Omental fat pad (tissue), 3 donors: ENCODE measurements at regions not wholly inside any gene's neighbourhood (a gene's known extent, or its start where the extent isn't known, plus 50 kb on each side); places are given as distances from the start of the nearest gene placed in this dataset.

Source experiments
- ATAC-seq: fragments of 150-250 bp; one replicate; pipeline ENCODE4 v1.9.1; 2016; ENCODE audit warnings: mild to moderate bottlenecking, moderate library complexity; ENCODE audit not compliant: low FRiP score
- DNase-seq: peaks from one replicate; pipeline ENCODE4 v3.0.0-alpha.2; 2019; ENCODE audit warnings: low spot score
- CTCF ChIP-seq, 3 donors: fragments of 450-650 bp; IDR thresholded peaks; one replicate each; pipeline ENCODE4 v1.5.1; 2016 to 2017; ENCODE audit warnings: antibody characterized with exemption in 3 of 3, mild to moderate bottlenecking in 3 of 3, moderate library complexity in 2 of 3

GRCh38 chr9:592733-593132 is 248.8 kb upstream of the DMRT1 start:
- no peak for TF ChIP-seq CTCF (IDR thresholded peaks at IDR 0.05)
- no peak for DNase-seq
- ATAC-seq = no peak

GRCh38 chr9:593809-594208 is 247.7 kb upstream of the DMRT1 start:
- DNase-seq (no peak), ATAC-seq (no peak)
- no peak for TF ChIP-seq CTCF (IDR thresholded peaks at IDR 0.05)

GRCh38 chr9:596703-597102 is 244.8 kb upstream of the DMRT1 start:
- no peak for TF ChIP-seq CTCF (IDR thresholded peaks at IDR 0.05)
- no peak for ATAC-seq
- DNase-seq = no peak

- no peak for TF ChIP-seq CTCF (IDR thresholded peaks at IDR 0.05)
- DNase-seq = no peak
- ATAC-seq = no peak
These were observed 241.5 kb upstream of the DMRT1 start for GRCh38 chr9:600006-600405.

- no peak for TF ChIP-seq CTCF (IDR thresholded peaks at IDR 0.05)
- DNase-seq (no peak), ATAC-seq (no peak)
These were observed 238.8 kb upstream of the DMRT1 start for GRCh38 chr9:602716-603115.

GRCh38 chr9:603126-603525 is 238.4 kb upstream of the DMRT1 start:
- no peak for ATAC-seq
- TF ChIP-seq CTCF (IDR thresholded peaks at IDR 0.05) = no peak
- no peak for DNase-seq

GRCh38 chr9:607417-607816 is 234.1 kb upstream of the DMRT1 start:
- TF ChIP-seq CTCF (IDR thresholded peaks at IDR 0.05) = no peak
- DNase-seq = no peak
- ATAC-seq = no peak
